CD4-positive, alpha-beta T cell (primary cell): ENCODE measurements at regions not wholly inside any gene's neighbourhood (a gene's known extent, or its start where the extent isn't known, plus 50 kb on each side); places are given as distances from the start of the nearest gene placed in this dataset.

Experiments
- ATAC-seq: fragments of 200-7000 bp; cut with Tn5 transposase; one replicate; pipeline ENCODE4 v1.10.0; 2022; ENCODE audit warnings: mild to moderate bottlenecking; ENCODE audit not compliant: poor library complexity
- CTCF ChIA-PET: fragments of 350-600 bp; sonication (Branson Sonifier 250); formaldehyde crosslinking; loops from one replicate; lab custom pipeline; 2021; ENCODE audit warnings: antibody characterized with exemption, inconsistent platforms; lab: Charles Lee
- POLR2A ChIA-PET: fragments of 350-600 bp; sonication (Branson Sonifier 250); formaldehyde crosslinking; loops from one replicate; lab custom pipeline; 2021; ENCODE audit warnings: antibody characterized with exemption, inconsistent platforms; lab: Charles Lee
- DNase-seq, 14 experiments: peaks; one replicate each; pipeline ENCODE4 v3.0.0-alpha.2; 2013 to 2020; ENCODE audit warnings: mixed read lengths in 2 of 14
- H3K27ac ChIP-seq, 2 donors: one replicate each; pipeline versions ENCODE4 v1.5.1 to v1.7.0; 2013; ENCODE audit warnings: low read length in 2 of 2, low read depth in 1 of 2, mild to moderate bottlenecking in 1 of 2
- H3K27me3 ChIP-seq, 2 experiments: 1 replicate in 1 of 2; 2 replicates in 1 of 2; pipeline versions ENCODE4 v1.6.1 to v1.7.0; 2013; ENCODE audit warnings: low read length in 2 of 2, control low read depth in 1 of 2, mild to moderate bottlenecking in 1 of 2, moderate library complexity in 1 of 2; ENCODE audit not compliant: insufficient read depth in 2 of 2, control insufficient read depth in 1 of 2
- H3K36me3 ChIP-seq: one replicate; pipeline ENCODE4 v1.6.1; 2013; ENCODE audit warnings: low read length, control low read depth; ENCODE audit not compliant: insufficient read depth
- H3K4me1 ChIP-seq: one replicate; pipeline ENCODE4 v1.6.1; 2013; ENCODE audit warnings: low read length, control low read depth; ENCODE audit not compliant: insufficient read depth
- H3K4me3 ChIP-seq: one replicate; pipeline ENCODE4 v1.5.1; 2013; ENCODE audit warnings: mild to moderate bottlenecking, low read length, moderate library complexity
- H3K9me3 ChIP-seq, 2 experiments: 1 replicate in 1 of 2; 2 replicates in 1 of 2; pipeline versions ENCODE4 v1.6.1 to v1.7.0; 2013; ENCODE audit warnings: low read length in 2 of 2, mild to moderate bottlenecking in 2 of 2, control low read depth in 1 of 2, moderate library complexity in 1 of 2; ENCODE audit not compliant: control insufficient read depth in 1 of 2, insufficient read depth in 1 of 2
- H3K27ac Mint-ChIP-seq: one replicate; pipeline ENCODE4 v1.8.0; 2020; ENCODE audit warnings: mixed read lengths
- H3K27me3 Mint-ChIP-seq: one replicate; pipeline ENCODE4 v1.8.0; 2021; ENCODE audit warnings: mixed read lengths
- H3K36me3 Mint-ChIP-seq: one replicate; pipeline ENCODE4 v1.8.0; 2021; ENCODE audit warnings: low read depth, mixed read lengths
- H3K4me1 Mint-ChIP-seq: one replicate; pipeline ENCODE4 v1.8.0; 2021; ENCODE audit warnings: low read depth, mixed read lengths
- H3K4me3 Mint-ChIP-seq: one replicate; pipeline ENCODE4 v1.8.0; 2020; ENCODE audit warnings: mild to moderate bottlenecking, mixed read lengths
- H3K9me3 Mint-ChIP-seq: one replicate; pipeline ENCODE4 v1.8.0; 2020; ENCODE audit warnings: mixed read lengths
- intact Hi-C, 2 experiments: fragments of 100-400 bp; cut with DNase I in 1 of 2; cut with micrococcal nuclease in 1 of 2; formaldehyde crosslinking; loops; one replicate each; pipeline versions ENCODE4 v1.15.1 to v1.9.0; 2023 to 2025; cut with DNase I, micrococcal nuclease
- TF ChIP-seq, protein P1 (sequence below): fragments of 200-600 bp; IDR thresholded peaks from one replicate; pipeline ENCODE4 v1.8.0; 2022; ENCODE audit warnings: antibody characterized with exemption, mild to moderate bottlenecking

DNA sequence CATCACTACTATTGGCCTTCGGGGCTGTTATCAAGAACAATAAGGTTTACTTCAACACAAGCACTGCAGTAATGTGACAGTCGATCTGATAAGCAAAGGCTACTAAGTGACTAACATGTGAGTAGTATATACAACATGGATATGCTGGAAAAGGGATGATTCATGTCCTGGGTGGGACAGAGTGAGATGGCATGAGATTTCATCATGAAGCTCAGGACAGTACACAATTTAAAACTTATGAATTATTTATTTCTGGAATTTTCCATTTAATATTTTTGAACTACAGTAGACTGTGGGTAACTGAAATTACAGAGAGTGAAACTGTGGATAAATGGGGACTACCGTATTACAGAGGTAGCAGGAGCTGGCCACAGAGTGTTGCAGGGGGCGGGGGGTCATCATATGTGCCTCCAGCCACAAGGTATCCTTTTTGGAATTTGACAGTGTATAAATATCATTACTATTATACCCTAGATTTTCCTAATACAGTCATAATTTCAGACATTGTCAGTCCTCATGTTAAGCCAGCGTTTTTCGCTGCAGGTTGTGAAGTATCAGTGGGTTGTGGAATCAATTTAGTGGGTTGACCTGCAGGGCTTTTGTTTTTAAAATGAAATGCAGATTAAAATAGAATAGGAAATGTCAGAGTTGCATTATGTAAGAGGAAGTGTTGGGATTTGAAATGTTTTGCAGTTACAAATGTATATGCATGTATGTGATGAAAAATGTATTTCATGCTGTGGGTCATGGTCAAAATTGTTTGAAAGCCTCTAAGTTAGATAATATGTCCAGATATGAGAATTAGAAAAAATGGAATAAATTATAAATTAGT lies 148.0 kb upstream of the NUDT4 start:
- H3K36me3 Mint-ChIP-seq, result no peaks in the 10 kb centered on the region
- intact Hi-C loops, result no loop called here
- ATAC-seq (no peak), DNase-seq (peak in 1 of 14 experiments; percentile 28)
- H3K27ac Mint-ChIP-seq, result no peak overlapping the region
- POLR2A ChIA-PET, result no interaction called here
- CTCF ChIA-PET, result no interaction called here
- Histone ChIP-seq H3K36me3 (no peaks in the 10 kb centered on the region), H3K9me3 (no peaks in the 10 kb centered on the region), H3K27ac (no peak overlapping the region), H3K27me3 (no peaks in the 10 kb centered on the region), H3K4me3 (no peak overlapping the region), H3K4me1 (no peaks in the 10 kb centered on the region)
- H3K4me3 Mint-ChIP-seq, result no peak overlapping the region
- H3K27me3 Mint-ChIP-seq, result no peaks in the 10 kb centered on the region
- peaks cover 4% of the 10 kb centered on the region for H3K9me3 Mint-ChIP-seq
- TF ChIP-seq, protein P1, sequence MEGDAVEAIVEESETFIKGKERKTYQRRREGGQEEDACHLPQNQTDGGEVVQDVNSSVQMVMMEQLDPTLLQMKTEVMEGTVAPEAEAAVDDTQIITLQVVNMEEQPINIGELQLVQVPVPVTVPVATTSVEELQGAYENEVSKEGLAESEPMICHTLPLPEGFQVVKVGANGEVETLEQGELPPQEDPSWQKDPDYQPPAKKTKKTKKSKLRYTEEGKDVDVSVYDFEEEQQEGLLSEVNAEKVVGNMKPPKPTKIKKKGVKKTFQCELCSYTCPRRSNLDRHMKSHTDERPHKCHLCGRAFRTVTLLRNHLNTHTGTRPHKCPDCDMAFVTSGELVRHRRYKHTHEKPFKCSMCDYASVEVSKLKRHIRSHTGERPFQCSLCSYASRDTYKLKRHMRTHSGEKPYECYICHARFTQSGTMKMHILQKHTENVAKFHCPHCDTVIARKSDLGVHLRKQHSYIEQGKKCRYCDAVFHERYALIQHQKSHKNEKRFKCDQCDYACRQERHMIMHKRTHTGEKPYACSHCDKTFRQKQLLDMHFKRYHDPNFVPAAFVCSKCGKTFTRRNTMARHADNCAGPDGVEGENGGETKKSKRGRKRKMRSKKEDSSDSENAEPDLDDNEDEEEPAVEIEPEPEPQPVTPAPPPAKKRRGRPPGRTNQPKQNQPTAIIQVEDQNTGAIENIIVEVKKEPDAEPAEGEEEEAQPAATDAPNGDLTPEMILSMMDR, result no peak
- H3K4me1 Mint-ChIP-seq, result no peaks in the 10 kb centered on the region

DNA sequence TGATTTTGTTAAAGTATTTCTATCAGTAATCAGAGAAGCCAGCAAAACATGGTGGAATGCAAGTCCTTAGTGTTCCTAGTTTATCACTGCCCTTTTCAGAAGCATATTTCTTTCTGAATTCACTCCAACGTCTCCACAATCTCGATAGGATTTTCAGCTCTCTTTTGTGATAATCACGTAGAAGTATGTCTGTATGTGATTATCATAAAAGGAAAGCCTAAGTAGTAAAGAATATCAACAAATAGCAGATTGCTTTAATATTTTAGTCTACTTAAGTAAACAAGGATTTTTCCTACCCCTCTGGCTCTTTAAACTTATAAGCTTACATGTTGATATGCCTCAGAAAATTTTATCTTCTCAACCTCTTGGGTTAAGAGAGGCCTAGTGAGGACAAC lies 147.4 kb upstream of the NUDT4 start:
- Histone ChIP-seq H3K27ac (no peak overlapping the region), H3K9me3 (no peaks in the 10 kb centered on the region), H3K27me3 (no peaks in the 10 kb centered on the region), H3K36me3 (no peaks in the 10 kb centered on the region), H3K4me3 (no peak overlapping the region), H3K4me1 (no peaks in the 10 kb centered on the region)
- POLR2A ChIA-PET, result no interaction called here
- no peaks in the 10 kb centered on the region for H3K4me1 Mint-ChIP-seq
- H3K4me3 Mint-ChIP-seq, result no peak overlapping the region
- TF ChIP-seq, protein P1, result no peak
- DNase-seq (no peak), ATAC-seq (no peak)
- no peaks in the 10 kb centered on the region for H3K36me3 Mint-ChIP-seq
- intact Hi-C loops, result no loop called here
- H3K27ac Mint-ChIP-seq, result no peak overlapping the region
- peaks cover 4% of the 10 kb centered on the region for H3K9me3 Mint-ChIP-seq
- CTCF ChIA-PET, result no interaction called here
- H3K27me3 Mint-ChIP-seq, result no peaks in the 10 kb centered on the region

DNA sequence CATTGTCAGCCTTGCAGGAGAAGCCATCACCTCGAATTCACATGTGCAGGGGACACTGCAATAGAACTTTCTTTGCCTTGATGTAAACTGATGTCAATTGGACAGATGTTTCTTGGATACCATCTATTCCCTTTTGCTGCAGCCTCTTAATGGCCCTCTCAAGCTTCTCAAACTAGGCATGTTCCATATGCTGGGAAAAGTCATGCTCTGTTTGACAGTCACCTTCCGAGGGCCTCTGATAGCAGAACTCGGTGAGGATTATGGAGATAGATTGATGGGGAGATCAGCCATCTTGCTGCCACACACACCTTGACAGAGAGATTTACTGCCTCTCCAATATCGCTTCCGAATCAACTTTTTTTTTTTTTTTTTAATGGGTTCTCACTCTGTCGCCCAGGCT lies 145.8 kb upstream of the NUDT4 start:
- H3K27ac ChIP-seq, result no peak overlapping the region
- H3K27me3 ChIP-seq, result no peaks in the 10 kb centered on the region
- Mint-ChIP-seq H3K4me1 (no peaks in the 10 kb centered on the region), H3K27me3 (no peaks in the 10 kb centered on the region), H3K4me3 (no peak overlapping the region), H3K9me3 (peaks cover 4% of the 10 kb centered on the region), H3K27ac (no peak overlapping the region), H3K36me3 (no peaks in the 10 kb centered on the region)
- no peak overlapping the region for H3K4me3 ChIP-seq
- no peaks in the 10 kb centered on the region for H3K36me3 ChIP-seq
- no peaks in the 10 kb centered on the region for H3K9me3 ChIP-seq
- DNase-seq (no peak), ATAC-seq (no peak)
- POLR2A ChIA-PET, result no interaction called here
- CTCF ChIA-PET, result no interaction called here
- intact Hi-C loops, result no loop called here
- no peaks in the 10 kb centered on the region for H3K4me1 ChIP-seq
- TF ChIP-seq, protein P1, result no peak
